SH-SY5Y (cell line): ENCODE measurements at regions not wholly inside any gene's neighbourhood (a gene's known extent, or its start where the extent isn't known, plus 50 kb on each side); places are given as distances from the start of the nearest gene placed in this dataset.

Experiments
- GATA2 ChIP-seq: IDR thresholded peaks from 2 replicates; pipeline ENCODE4 v1.6.1; 2011; ENCODE audit warnings: mild to moderate bottlenecking, low read depth, low read length
- GATA3 ChIP-seq: IDR thresholded peaks from 2 replicates; pipeline ENCODE4 v1.6.1; 2011; ENCODE audit warnings: low read depth, mild to moderate bottlenecking, low read length, moderate library complexity

DNA sequence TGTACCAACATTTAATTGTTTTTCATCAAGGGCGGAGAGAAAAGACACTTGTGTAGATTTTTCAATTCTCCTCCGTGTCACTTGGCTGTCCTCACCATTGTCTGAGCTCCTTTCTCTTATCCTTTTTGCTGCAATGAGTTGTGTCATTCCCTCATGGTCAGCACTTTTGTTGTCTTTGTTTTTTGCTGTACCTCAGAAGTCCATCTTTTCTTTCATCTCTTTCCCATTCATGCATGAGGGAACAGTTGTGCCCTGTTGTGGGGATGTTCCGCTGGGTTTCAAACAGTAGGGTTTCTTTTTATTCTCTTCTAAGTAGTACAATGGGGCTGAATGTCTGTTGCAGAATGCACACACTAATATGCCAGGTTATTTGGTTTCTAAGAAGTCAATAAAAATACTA, 222.6 kb downstream of the TM9SF2 start:
- no peak for TF ChIP-seq GATA3
- TF ChIP-seq GATA2, result no peak
